Liver (tissue), 8 donors: ENCODE measurements at regions not wholly inside any gene's neighbourhood (a gene's known extent, or its start where the extent isn't known, plus 50 kb on each side); places are given as distances from the start of the nearest gene placed in this dataset.

Experiments
- DNase-seq: peaks from one replicate; pipeline ENCODE4 v3.0.0-alpha.2; 2017; ENCODE audit warnings: low spot score
- H3K27ac ChIP-seq, 2 donors: one replicate each; pipeline ENCODE4 v1.7.0; 2013; ENCODE audit warnings: inconsistent platforms in 2 of 2, low read length in 2 of 2, control low read depth in 1 of 2, low read depth in 1 of 2, mild to moderate bottlenecking in 1 of 2
- H3K27me3 ChIP-seq, 4 donors: one replicate each; pipeline versions ENCODE4 v1.6.1 to v1.7.0; 2013; ENCODE audit warnings: low read length in 3 of 4, inconsistent platforms in 1 of 4, mild to moderate bottlenecking in 1 of 4, moderate library complexity in 1 of 4; ENCODE audit not compliant: control insufficient read depth in 4 of 4, insufficient read depth in 4 of 4
- H3K36me3 ChIP-seq, 4 donors: one replicate each; pipeline versions ENCODE4 v1.6.1 to v1.7.0; 2013; ENCODE audit warnings: low read length in 3 of 4, mild to moderate bottlenecking in 3 of 4, low read depth in 1 of 4, moderate library complexity in 1 of 4; ENCODE audit not compliant: control insufficient read depth in 4 of 4, insufficient read depth in 3 of 4
- H3K4me1 ChIP-seq, 4 donors: one replicate each; pipeline versions ENCODE4 v1.6.1 to v1.7.0; 2013; ENCODE audit warnings: low read length in 3 of 4, mild to moderate bottlenecking in 3 of 4, moderate library complexity in 1 of 4; ENCODE audit not compliant: control insufficient read depth in 4 of 4, insufficient read depth in 4 of 4
- H3K4me3 ChIP-seq, 3 donors: one replicate each; pipeline versions ENCODE4 v1.6.1 to v1.7.0; 2013; ENCODE audit warnings: low read length in 3 of 3, control low read depth in 1 of 3, low read depth in 1 of 3, mild to moderate bottlenecking in 1 of 3
- H3K9ac ChIP-seq, 2 donors: one replicate each; pipeline ENCODE4 v1.7.0; 2013; ENCODE audit warnings: low read length in 2 of 2, mild to moderate bottlenecking in 2 of 2, moderate library complexity in 2 of 2, control low read depth in 1 of 2, low read depth in 1 of 2
- H3K9me3 ChIP-seq, 4 donors: one replicate each; pipeline versions ENCODE4 v1.6.1 to v1.7.0; 2013; ENCODE audit warnings: low read length in 3 of 4; ENCODE audit not compliant: control insufficient read depth in 4 of 4
- EGR1 ChIP-seq, 2 donors: IDR thresholded peaks; 2 replicates each; pipeline ENCODE4 v1.6.1; 2016 to 2018; ENCODE audit warnings: antibody characterized with exemption in 2 of 2, low read depth in 2 of 2
- FOXA1 ChIP-seq: IDR thresholded peaks from 2 replicates; pipeline ENCODE4 v1.6.1; 2016; ENCODE audit warnings: antibody characterized with exemption
- FOXA2 ChIP-seq: IDR thresholded peaks from 2 replicates; pipeline ENCODE4 v1.6.1; 2016; ENCODE audit warnings: antibody characterized with exemption
- GABPA ChIP-seq, 2 donors: IDR thresholded peaks in 1 of 2; conservative IDR thresholded peaks in 1 of 2; 2 replicates each; pipeline ENCODE4 v1.6.1; 2016; ENCODE audit warnings: antibody characterized with exemption in 2 of 2, mild to moderate bottlenecking in 1 of 2, moderate library complexity in 1 of 2
- HNF4A ChIP-seq, 2 donors: conservative IDR thresholded peaks; 2 replicates each; pipeline ENCODE4 v1.6.1; 2016; ENCODE audit warnings: antibody characterized with exemption in 2 of 2, mild to moderate bottlenecking in 2 of 2
- HNF4G ChIP-seq: IDR thresholded peaks from 2 replicates; pipeline ENCODE4 v1.6.1; 2016; ENCODE audit warnings: antibody characterized with exemption
- JUND ChIP-seq, 2 donors: IDR thresholded peaks; 2 replicates each; pipeline ENCODE4 v1.6.1; 2016; ENCODE audit warnings: antibody characterized with exemption in 2 of 2
- NR2F2 ChIP-seq: IDR thresholded peaks from 2 replicates; pipeline ENCODE4 v1.6.1; 2016; ENCODE audit warnings: antibody characterized with exemption
- RAD21 ChIP-seq, 2 donors: IDR thresholded peaks; 2 replicates each; pipeline ENCODE4 v1.6.1; 2016; ENCODE audit warnings: antibody characterized with exemption in 2 of 2, mild to moderate bottlenecking in 2 of 2
- RXRA ChIP-seq, 2 donors: IDR thresholded peaks; 2 replicates each; pipeline ENCODE4 v1.6.1; 2017 to 2018; ENCODE audit warnings: antibody characterized with exemption in 2 of 2, mild to moderate bottlenecking in 1 of 2
- SP1 ChIP-seq: IDR thresholded peaks from 2 replicates; pipeline ENCODE4 v1.6.1; 2018; ENCODE audit warnings: antibody characterized with exemption, mild to moderate bottlenecking
- TAF1 ChIP-seq: conservative IDR thresholded peaks from 2 replicates; pipeline ENCODE4 v1.6.1; 2016; ENCODE audit warnings: antibody characterized with exemption, mild to moderate bottlenecking
- YY1 ChIP-seq: IDR thresholded peaks from 2 replicates; pipeline ENCODE4 v1.6.1; 2016; ENCODE audit warnings: antibody characterized with exemption, mild to moderate bottlenecking
- WGBS: extraction: QIAGEN DNeasy Blood & Tissue Kit; methylation state at CpG from one replicate; pipeline ENCODE4 v1.1.7; 2013; 5-methylcytosine and 5-hydroxymethylcytosine counted together
- TF ChIP-seq, protein P1 (sequence below): IDR thresholded peaks from 2 replicates; pipeline ENCODE4 v1.6.1; 2016; ENCODE audit warnings: antibody characterized with exemption
- TF ChIP-seq, protein P2 (sequence below): IDR thresholded peaks from 2 replicates; pipeline ENCODE4 v1.6.1; 2016; ENCODE audit warnings: antibody characterized with exemption
- TF ChIP-seq, protein P3 (sequence below): IDR thresholded peaks from 2 replicates; pipeline ENCODE4 v1.6.1; 2016; ENCODE audit warnings: antibody characterized with exemption, mild to moderate bottlenecking
- TF ChIP-seq, protein P4 (sequence below): IDR thresholded peaks from 2 replicates; pipeline ENCODE4 v1.6.1; 2016; ENCODE audit warnings: antibody characterized with exemption
- TF ChIP-seq, protein P5 (sequence below): fragments of 150-350 bp; IDR thresholded peaks from 2 replicates; pipeline ENCODE4 v1.5.1; 2017; ENCODE audit warnings: improper control_type of control experiment, low read depth, low read length; ENCODE audit not compliant: missing input control
- donor health status: healthy.
- donor health status: healthy.
- donor health status: healthy.
- donor health status: healthy.
- donor health status: healthy.

DNA sequence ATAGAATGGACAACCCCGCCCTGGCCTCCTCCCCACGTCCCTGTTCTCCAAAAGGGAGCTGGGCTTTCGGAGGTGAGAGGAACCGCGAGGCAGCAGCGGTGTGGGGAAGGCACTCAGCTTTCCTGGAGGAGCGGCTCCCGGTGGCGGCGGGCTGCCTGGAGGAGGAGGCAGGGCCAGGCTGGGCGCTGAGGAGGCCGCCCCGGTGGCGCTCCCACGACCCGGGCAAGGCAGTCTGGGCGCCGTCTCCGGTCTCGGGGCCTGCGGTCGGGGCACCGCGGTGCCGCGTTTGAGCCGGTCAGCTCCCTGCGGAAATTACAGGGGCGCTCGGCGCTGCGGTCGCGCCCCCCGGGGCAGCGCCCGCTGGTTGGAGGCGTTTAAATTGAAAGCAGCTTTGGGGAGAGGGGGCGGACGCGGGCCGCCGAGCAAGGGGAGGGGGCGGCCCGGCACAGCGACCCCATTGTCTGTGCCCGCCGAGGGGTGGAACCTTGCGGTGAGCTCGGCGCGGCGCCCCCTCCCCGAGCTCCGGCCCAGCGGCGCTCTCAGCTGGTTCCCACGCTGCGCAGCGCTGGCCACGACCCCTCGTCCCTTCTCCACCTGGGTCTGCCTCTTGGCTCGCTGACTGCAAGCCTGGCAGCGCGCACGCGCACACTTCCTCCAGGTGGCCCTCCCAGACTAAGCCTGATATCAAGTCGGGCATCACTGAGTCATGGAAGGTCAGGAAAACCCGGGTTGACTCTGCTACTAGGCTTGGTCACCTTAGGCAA is 58.7 kb upstream of the DLX4 start:
- peaks cover 0 to 5% (median 0%) of the 10 kb centered on the region in 4 donors for H3K4me1 ChIP-seq
- H3K9ac ChIP-seq = no peak overlapping the region
- no peak overlapping the region for H3K27ac ChIP-seq
- DNase-seq = no peak
- no peak overlapping the region for H3K4me3 ChIP-seq
- no peaks in the 10 kb centered on the region for H3K36me3 ChIP-seq
- H3K9me3 ChIP-seq = no peaks in the 10 kb centered on the region
- H3K27me3 ChIP-seq = peaks cover 4 to 17% (median 10%) of the 10 kb centered on the region in 4 donors
- TF ChIP-seq, protein P1, sequence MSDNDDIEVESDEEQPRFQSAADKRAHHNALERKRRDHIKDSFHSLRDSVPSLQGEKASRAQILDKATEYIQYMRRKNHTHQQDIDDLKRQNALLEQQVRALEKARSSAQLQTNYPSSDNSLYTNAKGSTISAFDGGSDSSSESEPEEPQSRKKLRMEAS = no peak
- no peak for TF ChIP-seq NR2F2
- no peak for TF ChIP-seq GABPA (IDR thresholded peaks at IDR 0.05 in 1 of 2, conservative IDR thresholded peaks at IDR 0.05 in 1 of 2)
- TF ChIP-seq EGR1 (IDR thresholded peaks at IDR 0.05; ENCODE audit: low read depth in 2 of 2) = no peak
- no peak for TF ChIP-seq HNF4G
- no peak for TF ChIP-seq RXRA (IDR thresholded peaks at IDR 0.05)
- TF ChIP-seq TAF1 = no peak
- TF ChIP-seq SP1 = no peak
- TF ChIP-seq, protein P2, sequence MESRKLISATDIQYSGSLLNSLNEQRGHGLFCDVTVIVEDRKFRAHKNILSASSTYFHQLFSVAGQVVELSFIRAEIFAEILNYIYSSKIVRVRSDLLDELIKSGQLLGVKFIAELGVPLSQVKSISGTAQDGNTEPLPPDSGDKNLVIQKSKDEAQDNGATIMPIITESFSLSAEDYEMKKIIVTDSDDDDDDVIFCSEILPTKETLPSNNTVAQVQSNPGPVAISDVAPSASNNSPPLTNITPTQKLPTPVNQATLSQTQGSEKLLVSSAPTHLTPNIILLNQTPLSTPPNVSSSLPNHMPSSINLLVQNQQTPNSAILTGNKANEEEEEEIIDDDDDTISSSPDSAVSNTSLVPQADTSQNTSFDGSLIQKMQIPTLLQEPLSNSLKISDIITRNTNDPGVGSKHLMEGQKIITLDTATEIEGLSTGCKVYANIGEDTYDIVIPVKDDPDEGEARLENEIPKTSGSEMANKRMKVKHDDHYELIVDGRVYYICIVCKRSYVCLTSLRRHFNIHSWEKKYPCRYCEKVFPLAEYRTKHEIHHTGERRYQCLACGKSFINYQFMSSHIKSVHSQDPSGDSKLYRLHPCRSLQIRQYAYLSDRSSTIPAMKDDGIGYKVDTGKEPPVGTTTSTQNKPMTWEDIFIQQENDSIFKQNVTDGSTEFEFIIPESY = no peak
- TF ChIP-seq RAD21 (IDR thresholded peaks at IDR 0.05) = no peak
- TF ChIP-seq YY1 = no peak
- no peak for TF ChIP-seq FOXA2
- TF ChIP-seq, protein P3, sequence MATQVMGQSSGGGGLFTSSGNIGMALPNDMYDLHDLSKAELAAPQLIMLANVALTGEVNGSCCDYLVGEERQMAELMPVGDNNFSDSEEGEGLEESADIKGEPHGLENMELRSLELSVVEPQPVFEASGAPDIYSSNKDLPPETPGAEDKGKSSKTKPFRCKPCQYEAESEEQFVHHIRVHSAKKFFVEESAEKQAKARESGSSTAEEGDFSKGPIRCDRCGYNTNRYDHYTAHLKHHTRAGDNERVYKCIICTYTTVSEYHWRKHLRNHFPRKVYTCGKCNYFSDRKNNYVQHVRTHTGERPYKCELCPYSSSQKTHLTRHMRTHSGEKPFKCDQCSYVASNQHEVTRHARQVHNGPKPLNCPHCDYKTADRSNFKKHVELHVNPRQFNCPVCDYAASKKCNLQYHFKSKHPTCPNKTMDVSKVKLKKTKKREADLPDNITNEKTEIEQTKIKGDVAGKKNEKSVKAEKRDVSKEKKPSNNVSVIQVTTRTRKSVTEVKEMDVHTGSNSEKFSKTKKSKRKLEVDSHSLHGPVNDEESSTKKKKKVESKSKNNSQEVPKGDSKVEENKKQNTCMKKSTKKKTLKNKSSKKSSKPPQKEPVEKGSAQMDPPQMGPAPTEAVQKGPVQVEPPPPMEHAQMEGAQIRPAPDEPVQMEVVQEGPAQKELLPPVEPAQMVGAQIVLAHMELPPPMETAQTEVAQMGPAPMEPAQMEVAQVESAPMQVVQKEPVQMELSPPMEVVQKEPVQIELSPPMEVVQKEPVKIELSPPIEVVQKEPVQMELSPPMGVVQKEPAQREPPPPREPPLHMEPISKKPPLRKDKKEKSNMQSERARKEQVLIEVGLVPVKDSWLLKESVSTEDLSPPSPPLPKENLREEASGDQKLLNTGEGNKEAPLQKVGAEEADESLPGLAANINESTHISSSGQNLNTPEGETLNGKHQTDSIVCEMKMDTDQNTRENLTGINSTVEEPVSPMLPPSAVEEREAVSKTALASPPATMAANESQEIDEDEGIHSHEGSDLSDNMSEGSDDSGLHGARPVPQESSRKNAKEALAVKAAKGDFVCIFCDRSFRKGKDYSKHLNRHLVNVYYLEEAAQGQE = no peak
- TF ChIP-seq, protein P4, sequence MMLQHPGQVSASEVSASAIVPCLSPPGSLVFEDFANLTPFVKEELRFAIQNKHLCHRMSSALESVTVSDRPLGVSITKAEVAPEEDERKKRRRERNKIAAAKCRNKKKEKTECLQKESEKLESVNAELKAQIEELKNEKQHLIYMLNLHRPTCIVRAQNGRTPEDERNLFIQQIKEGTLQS = no peak
- TF ChIP-seq, protein P5, sequence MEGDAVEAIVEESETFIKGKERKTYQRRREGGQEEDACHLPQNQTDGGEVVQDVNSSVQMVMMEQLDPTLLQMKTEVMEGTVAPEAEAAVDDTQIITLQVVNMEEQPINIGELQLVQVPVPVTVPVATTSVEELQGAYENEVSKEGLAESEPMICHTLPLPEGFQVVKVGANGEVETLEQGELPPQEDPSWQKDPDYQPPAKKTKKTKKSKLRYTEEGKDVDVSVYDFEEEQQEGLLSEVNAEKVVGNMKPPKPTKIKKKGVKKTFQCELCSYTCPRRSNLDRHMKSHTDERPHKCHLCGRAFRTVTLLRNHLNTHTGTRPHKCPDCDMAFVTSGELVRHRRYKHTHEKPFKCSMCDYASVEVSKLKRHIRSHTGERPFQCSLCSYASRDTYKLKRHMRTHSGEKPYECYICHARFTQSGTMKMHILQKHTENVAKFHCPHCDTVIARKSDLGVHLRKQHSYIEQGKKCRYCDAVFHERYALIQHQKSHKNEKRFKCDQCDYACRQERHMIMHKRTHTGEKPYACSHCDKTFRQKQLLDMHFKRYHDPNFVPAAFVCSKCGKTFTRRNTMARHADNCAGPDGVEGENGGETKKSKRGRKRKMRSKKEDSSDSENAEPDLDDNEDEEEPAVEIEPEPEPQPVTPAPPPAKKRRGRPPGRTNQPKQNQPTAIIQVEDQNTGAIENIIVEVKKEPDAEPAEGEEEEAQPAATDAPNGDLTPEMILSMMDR = no peak
- no peak for TF ChIP-seq JUND (IDR thresholded peaks at IDR 0.05)
- TF ChIP-seq HNF4A (conservative IDR thresholded peaks at IDR 0.05) = no peak
- TF ChIP-seq FOXA1 = no peak
- 6% methylated on average over 69 of the region's 69 CpGs for WGBS
